WERI-Rb-1 (cell line): ENCODE measurements at regions not wholly inside any gene's neighbourhood (a gene's known extent, or its start where the extent isn't known, plus 50 kb on each side); places are given as distances from the start of the nearest gene placed in this dataset.

Source experiments
- DNase-seq: peaks from one replicate; pipeline ENCODE4 v3.0.0-alpha.2; 2020
- H3K27ac ChIP-seq: fragments of 250-450 bp; sonication (Bioruptor Pico); 2 replicates; pipeline ENCODE4 v1.5.1; 2020; ENCODE audit warnings: mild to moderate bottlenecking, moderate library complexity
- H3K27me3 ChIP-seq: fragments of 250-450 bp; sonication (Bioruptor Pico); 2 replicates; pipeline ENCODE4 v1.5.1; 2021; ENCODE audit warnings: mild to moderate bottlenecking, low read depth, moderate library complexity; ENCODE audit not compliant: insufficient read depth, severe bottlenecking
- H3K36me3 ChIP-seq: fragments of 250-450 bp; sonication (Bioruptor Pico); 2 replicates; pipeline ENCODE4 v1.5.1; 2020; ENCODE audit warnings: mild to moderate bottlenecking, moderate library complexity
- H3K4me3 ChIP-seq: 2 replicates; pipeline ENCODE4 v1.5.1; 2011; ENCODE audit warnings: low read depth, mild to moderate bottlenecking, control low read depth, low read length
- H3K9me3 ChIP-seq: fragments of 250-450 bp; sonication (Bioruptor Pico); 2 replicates; pipeline ENCODE4 v1.5.1; 2021; ENCODE audit warnings: mild to moderate bottlenecking, moderate library complexity; ENCODE audit not compliant: severe bottlenecking
- CTCF ChIP-seq: IDR thresholded peaks from 2 replicates; pipeline ENCODE4 v1.5.1; 2011; ENCODE audit warnings: low read depth, mild to moderate bottlenecking, control low read depth, inconsistent platforms, low read length

GRCh38 chr2:136212426-136213378, 94.8 kb upstream of the CXCR4 start:
- no peak for DNase-seq

GRCh38 chr2:136211701-136212100, 93.8 kb upstream of the CXCR4 start:
- Histone ChIP-seq H3K27ac (no peak overlapping the region), H3K4me3 (no peak overlapping the region), H3K9me3 (no peaks in the 10 kb centered on the region), H3K27me3 (no peaks in the 10 kb centered on the region), H3K36me3 (no peaks in the 10 kb centered on the region)
- TF ChIP-seq CTCF, result no peak
- DNase-seq, result no peak

More at GRCh38 chr2:136212426-136213378, 94.8 kb upstream of the CXCR4 start:
- no peaks in the 10 kb centered on the region for H3K27me3 ChIP-seq
- no peak for TF ChIP-seq CTCF
- no peaks in the 10 kb centered on the region for H3K36me3 ChIP-seq
- no peak overlapping the region for H3K27ac ChIP-seq
- H3K9me3 ChIP-seq, result no peaks in the 10 kb centered on the region
- H3K4me3 ChIP-seq, result no peak overlapping the region

GRCh38 chr2:136210822-136211221, 92.9 kb upstream of the CXCR4 start:
- H3K36me3 ChIP-seq, result no peaks in the 10 kb centered on the region
- no peak overlapping the region for H3K27ac ChIP-seq
- DNase-seq, result no peak
- no peaks in the 10 kb centered on the region for H3K9me3 ChIP-seq
- no peak for TF ChIP-seq CTCF
- H3K27me3 ChIP-seq, result no peaks in the 10 kb centered on the region
- no peak overlapping the region for H3K4me3 ChIP-seq

- Histone ChIP-seq H3K36me3 (no peaks in the 10 kb centered on the region), H3K27ac (no peak overlapping the region), H3K9me3 (no peaks in the 10 kb centered on the region), H3K27me3 (no peaks in the 10 kb centered on the region), H3K4me3 (no peak overlapping the region)
- TF ChIP-seq CTCF, result no peak
- DNase-seq, result no peak
Measured at GRCh38 chr2:136210455-136210805, 92.5 kb upstream of the CXCR4 start.

- Histone ChIP-seq H3K27me3 (no peaks in the 10 kb centered on the region), H3K27ac (no peak overlapping the region), H3K9me3 (no peaks in the 10 kb centered on the region), H3K36me3 (no peaks in the 10 kb centered on the region), H3K4me3 (no peak overlapping the region)
- no peak for DNase-seq
- TF ChIP-seq CTCF, result no peak
Measured at GRCh38 chr2:136209561-136210454, 91.9 kb upstream of the CXCR4 start.
